ENCODE measurements at regions not wholly inside any gene's neighbourhood (a gene's known extent, or its start where the extent isn't known, plus 50 kb on each side); places are given as distances from the start of the nearest gene placed in this dataset.
"Not testable (repeated sequence)": the region's sequence is repeated elsewhere in the genome, so short reads cannot be mapped to it uniquely, and the experiment has no call there.

- DNase-seq (ENCODE audit: low read depth in 2 of 2): no peak
These were observed 280.3 kb downstream of the BCAT1 start for GRCh38 chr12:24668563-24668962.

GRCh38 chr12:24664161-24664880 is 284.6 kb downstream of the BCAT1 start:
- DNase-seq (ENCODE audit: low read depth in 2 of 2): no peak

GRCh38 chr12:24661657-24662096 is 287.2 kb downstream of the BCAT1 start:
- no peak for DNase-seq (ENCODE audit: low read depth in 2 of 2)

GRCh38 chr12:24659016-24659415 is 289.9 kb downstream of the BCAT1 start:
- DNase-seq (ENCODE audit: low read depth in 2 of 2): no peak

GRCh38 chr12:24654344-24654743 is 294.6 kb downstream of the BCAT1 start:
- not testable (repeated sequence) for DNase-seq (ENCODE audit: low read depth in 2 of 2)

GRCh38 chr12:24649634-24650033 is 299.3 kb downstream of the BCAT1 start:
- DNase-seq (ENCODE audit: low read depth in 2 of 2): no peak

GRCh38 chr12:24649209-24649608 is 299.7 kb downstream of the BCAT1 start:
- DNase-seq (ENCODE audit: low read depth in 2 of 2): no peak

- DNase-seq (ENCODE audit: low read depth in 2 of 2): no peak
These were observed 303.6 kb downstream of the BCAT1 start for GRCh38 chr12:24645254-24645653.

GRCh38 chr12:24643120-24644119 is 305.5 kb downstream of the BCAT1 start:
- no peak for DNase-seq (ENCODE audit: low read depth in 2 of 2)

GRCh38 chr12:24639641-24640040 is 309.3 kb downstream of the BCAT1 start:
- DNase-seq (ENCODE audit: low read depth in 2 of 2): no peak

GRCh38 chr12:24632466-24632865 is 316.4 kb downstream of the BCAT1 start:
- no peak for DNase-seq (ENCODE audit: low read depth in 2 of 2)

- no peak for DNase-seq (ENCODE audit: low read depth in 2 of 2)
These were observed 317.1 kb downstream of the BCAT1 start for GRCh38 chr12:24631676-24632426.

GRCh38 chr12:24630856-24631255 is 318.0 kb downstream of the BCAT1 start:
- no peak for DNase-seq (ENCODE audit: low read depth in 2 of 2)

- DNase-seq (ENCODE audit: low read depth in 2 of 2): no peak
These were observed 318.5 kb downstream of the BCAT1 start for GRCh38 chr12:24630446-24630845.

- DNase-seq (ENCODE audit: low read depth in 2 of 2): no peak
These were observed 323.8 kb downstream of the BCAT1 start for GRCh38 chr12:24625103-24625502.

- DNase-seq (ENCODE audit: low read depth in 2 of 2): not testable (repeated sequence)
These were observed 328.9 kb downstream of the BCAT1 start for GRCh38 chr12:24619954-24620353.

- DNase-seq (ENCODE audit: low read depth in 2 of 2): no peak
These were observed 331.4 kb downstream of the BCAT1 start for GRCh38 chr12:24617471-24617870.

- DNase-seq (ENCODE audit: low read depth in 2 of 2): no peak
These were observed 332.9 kb downstream of the BCAT1 start for GRCh38 chr12:24615967-24616411.

- no peak for DNase-seq (ENCODE audit: low read depth in 2 of 2)
These were observed 340.1 kb downstream of the BCAT1 start for GRCh38 chr12:24608637-24609285.

- no peak for DNase-seq (ENCODE audit: low read depth in 2 of 2)
These were observed 340.8 kb downstream of the BCAT1 start for GRCh38 chr12:24608108-24608507.

GRCh38 chr12:24605916-24606315 is 343.0 kb downstream of the BCAT1 start:
- DNase-seq (ENCODE audit: low read depth in 2 of 2): no peak

Measured in stimulated activated CD8-positive, alpha-beta memory T cell treated with anti-CD3 and anti-CD28 coated beads, Interleukin-15, amount 100 ng/mL, for 48 hours (primary cell).